ENCODE measurements at regions not wholly inside any gene's neighbourhood (a gene's known extent, or its start where the extent isn't known, plus 50 kb on each side); places are given as distances from the start of the nearest gene placed in this dataset.

DNA sequence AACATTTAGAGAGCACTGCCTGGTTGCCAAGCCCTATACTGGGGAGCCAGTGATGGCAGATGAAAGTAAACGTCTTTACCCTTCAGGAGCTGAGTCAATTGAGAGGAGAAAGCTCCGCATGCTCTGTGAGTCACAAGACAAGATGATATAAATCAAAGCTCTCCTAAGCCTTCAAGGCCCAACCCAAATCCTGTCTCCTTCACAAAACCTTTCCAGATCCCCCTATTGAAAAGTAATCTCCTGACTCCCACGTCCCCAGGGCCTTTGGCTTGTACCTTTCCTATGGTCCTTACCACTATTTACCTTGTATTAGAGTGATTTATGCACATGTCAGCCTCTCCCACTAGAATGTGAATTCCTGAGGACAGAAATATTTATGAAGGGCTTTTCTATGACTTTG lies 230.1 kb upstream of the TENM4 start:
- in situ Hi-C loops (cut with MboI; ENCODE audit: low sequenced_read_pairs in 4 of 4) = no loop called here
- DNase-seq (no peak), ATAC-seq (no peak)
- intact Hi-C loops (cut with DNase I; ENCODE audit: low total_unique reads) = no loop called here
- Histone ChIP-seq H3K9me3 (no peaks in the 10 kb centered on the region), H3K27me3 (no peaks in the 10 kb centered on the region), H3K4me3 (no peak overlapping the region), H3K4me1 (no peaks in the 10 kb centered on the region), H3K27ac (no peak overlapping the region), H3K36me3 (no peaks in the 10 kb centered on the region)
- TF ChIP-seq POLR2A (IDR thresholded peaks at IDR 0.05) (no peak), CTCF (IDR thresholded peaks at IDR 0.05 in 4 of 5, conservative IDR thresholded peaks at IDR 0.05 in 1 of 5) (no peak)

GRCh38 chr11:79668575-79668974 lies 227.7 kb upstream of the TENM4 start:
- Histone ChIP-seq H3K36me3 (no peaks in the 10 kb centered on the region), H3K4me1 (no peaks in the 10 kb centered on the region), H3K4me3 (no peak overlapping the region), H3K9me3 (no peaks in the 10 kb centered on the region), H3K27me3 (no peaks in the 10 kb centered on the region), H3K27ac (no peak overlapping the region)
- in situ Hi-C loops (cut with MboI; ENCODE audit: low sequenced_read_pairs in 4 of 4) = no loop called here
- intact Hi-C loops (cut with DNase I; ENCODE audit: low total_unique reads) = no loop called here
- DNase-seq = no peak
- ATAC-seq = no peak
- no peak for TF ChIP-seq CTCF (IDR thresholded peaks at IDR 0.05 in 4 of 5, conservative IDR thresholded peaks at IDR 0.05 in 1 of 5)
- TF ChIP-seq POLR2A (IDR thresholded peaks at IDR 0.05) = no peak

DNA sequence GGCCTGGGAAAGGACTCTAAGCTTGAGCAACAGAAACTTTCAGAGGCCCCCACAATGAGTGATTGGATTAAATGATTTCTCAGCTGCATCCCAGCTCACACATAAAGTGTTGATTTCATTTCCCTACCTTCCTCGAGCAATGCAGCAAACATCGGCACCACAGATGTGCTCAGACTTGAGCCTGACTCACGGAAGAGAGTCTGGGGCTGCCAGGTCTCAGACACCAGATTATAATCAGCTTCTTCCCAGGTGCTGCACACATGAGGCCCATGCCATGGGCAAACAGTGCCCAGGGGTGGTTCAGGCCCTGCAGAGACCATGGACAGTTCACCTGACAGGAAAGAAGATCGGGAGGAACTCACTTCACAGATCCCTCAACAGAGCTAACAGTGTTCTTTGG lies 226.6 kb upstream of the TENM4 start:
- no peak for DNase-seq
- ATAC-seq = no peak
- intact Hi-C loops (cut with DNase I; ENCODE audit: low total_unique reads) = no loop called here

GRCh38 chr11:79663017-79663416 lies 222.2 kb upstream of the TENM4 start:
- ATAC-seq (no peak), DNase-seq (no peak)
- in situ Hi-C loops (cut with MboI; ENCODE audit: low sequenced_read_pairs in 4 of 4) = no loop called here
- Histone ChIP-seq H3K4me1 (no peaks in the 10 kb centered on the region), H3K27ac (no peak overlapping the region), H3K4me3 (no peak overlapping the region), H3K36me3 (no peaks in the 10 kb centered on the region), H3K27me3 (no peaks in the 10 kb centered on the region), H3K9me3 (no peaks in the 10 kb centered on the region)
- no peak for TF ChIP-seq POLR2A (IDR thresholded peaks at IDR 0.05)
- no peak for TF ChIP-seq CTCF (IDR thresholded peaks at IDR 0.05 in 4 of 5, conservative IDR thresholded peaks at IDR 0.05 in 1 of 5)
- intact Hi-C loops (cut with DNase I; ENCODE audit: low total_unique reads) = no loop called here

More for the DNA sequence above, 226.6 kb upstream of the TENM4 start:
- Histone ChIP-seq H3K4me1 (no peaks in the 10 kb centered on the region), H3K36me3 (no peaks in the 10 kb centered on the region), H3K9me3 (no peaks in the 10 kb centered on the region), H3K4me3 (no peak overlapping the region), H3K27ac (no peak overlapping the region), H3K27me3 (no peaks in the 10 kb centered on the region)
- no peak for TF ChIP-seq POLR2A (IDR thresholded peaks at IDR 0.05)
- no peak for TF ChIP-seq CTCF (IDR thresholded peaks at IDR 0.05 in 4 of 5, conservative IDR thresholded peaks at IDR 0.05 in 1 of 5)
- in situ Hi-C loops (cut with MboI; ENCODE audit: low sequenced_read_pairs in 4 of 4) = no loop called here

- TF ChIP-seq CTCF (IDR thresholded peaks at IDR 0.05 in 4 of 5, conservative IDR thresholded peaks at IDR 0.05 in 1 of 5) (no peak), POLR2A (IDR thresholded peaks at IDR 0.05) (no peak)
- ATAC-seq (no peak), DNase-seq (no peak)
- intact Hi-C loops (cut with DNase I; ENCODE audit: low total_unique reads) = no loop called here
- no peaks in the 10 kb centered on the region for H3K9me3 ChIP-seq
- H3K4me1 ChIP-seq = no peaks in the 10 kb centered on the region
- in situ Hi-C loops (cut with MboI; ENCODE audit: low sequenced_read_pairs in 4 of 4) = no loop called here
- no peaks in the 10 kb centered on the region for H3K36me3 ChIP-seq
- no peaks in the 10 kb centered on the region for H3K27me3 ChIP-seq
- H3K27ac ChIP-seq = no peak overlapping the region
- no peak overlapping the region for H3K4me3 ChIP-seq
These were observed 220.5 kb upstream of the TENM4 start for GRCh38 chr11:79661373-79661772.

Data from gastrocnemius medialis (tissue), 4 donors.